Glutamatergic neuron (in vitro differentiated cells): ENCODE measurements at regions not wholly inside any gene's neighbourhood (a gene's known extent, or its start where the extent isn't known, plus 50 kb on each side); places are given as distances from the start of the nearest gene placed in this dataset.
A peak's percentile ranks its signal among the peaks of the same experiment; 100 is the strongest.

Source experiments
- DNase-seq: peaks from one replicate; pipeline ENCODE4 v3.0.0; 2022
- H3K27ac Mint-ChIP-seq: one replicate; pipeline ENCODE4 v1.8.0; 2020; ENCODE audit warnings: mild to moderate bottlenecking, mixed read lengths, inconsistent platforms; ENCODE audit not compliant: unreplicated experiment
- H3K27me3 Mint-ChIP-seq: one replicate; pipeline ENCODE4 v1.8.0; 2020; ENCODE audit warnings: mild to moderate bottlenecking, moderate library complexity, mixed read lengths, inconsistent platforms; ENCODE audit not compliant: unreplicated experiment
- H3K36me3 Mint-ChIP-seq: one replicate; pipeline ENCODE4 v1.8.0; 2020; ENCODE audit warnings: mild to moderate bottlenecking, mixed read lengths, inconsistent platforms; ENCODE audit not compliant: unreplicated experiment
- H3K4me1 Mint-ChIP-seq: one replicate; pipeline ENCODE4 v1.8.0; 2020; ENCODE audit warnings: mild to moderate bottlenecking, low read depth, mixed read lengths, inconsistent platforms; ENCODE audit not compliant: unreplicated experiment
- H3K4me3 Mint-ChIP-seq: one replicate; pipeline ENCODE4 v1.8.0; 2020; ENCODE audit warnings: mild to moderate bottlenecking, mixed read lengths, inconsistent platforms; ENCODE audit not compliant: unreplicated experiment
- H3K9me3 Mint-ChIP-seq: one replicate; pipeline ENCODE4 v1.8.0; 2020; ENCODE audit warnings: mild to moderate bottlenecking, moderate library complexity, mixed read lengths, inconsistent platforms; ENCODE audit not compliant: unreplicated experiment
- CTCF ChIP-seq: fragments of 200-600 bp; sonication (generic); IDR thresholded peaks from one replicate; pipeline ENCODE4 v1.5.0; 2021; ENCODE audit not compliant: partially characterized antibody, unreplicated experiment

- peaks cover 4% of the 10 kb centered on the region for H3K4me1 Mint-ChIP-seq
- no peaks in the 10 kb centered on the region for H3K27me3 Mint-ChIP-seq
- no peak for TF ChIP-seq CTCF
- H3K36me3 Mint-ChIP-seq = no peaks in the 10 kb centered on the region
- no peak for DNase-seq
- H3K4me3 Mint-ChIP-seq = no peak overlapping the region
- H3K9me3 Mint-ChIP-seq = no peaks in the 10 kb centered on the region
- no peak overlapping the region for H3K27ac Mint-ChIP-seq
Observed at GRCh38 chr7:10677668-10678232, 295.9 kb upstream of the PHF14 start.

GRCh38 chr7:10684606-10685005, 289.1 kb upstream of the PHF14 start:
- no peak for DNase-seq

GRCh38 chr7:10685040-10685439, 288.6 kb upstream of the PHF14 start:
- TF ChIP-seq CTCF = no peak
- DNase-seq = no peak
- H3K4me1 Mint-ChIP-seq = no peaks in the 10 kb centered on the region
- H3K9me3 Mint-ChIP-seq = no peaks in the 10 kb centered on the region
- no peaks in the 10 kb centered on the region for H3K27me3 Mint-ChIP-seq
- H3K36me3 Mint-ChIP-seq = peaks cover 16% of the 10 kb centered on the region
- H3K4me3 Mint-ChIP-seq = no peak overlapping the region
- H3K27ac Mint-ChIP-seq = peak overlapping the region; percentile 28

More at GRCh38 chr7:10684606-10685005, 289.1 kb upstream of the PHF14 start:
- no peak overlapping the region for H3K4me3 Mint-ChIP-seq
- no peaks in the 10 kb centered on the region for H3K9me3 Mint-ChIP-seq
- TF ChIP-seq CTCF = no peak
- H3K27me3 Mint-ChIP-seq = no peaks in the 10 kb centered on the region
- H3K36me3 Mint-ChIP-seq = peaks cover 15% of the 10 kb centered on the region
- no peaks in the 10 kb centered on the region for H3K4me1 Mint-ChIP-seq
- H3K27ac Mint-ChIP-seq = no peak overlapping the region

DNA sequence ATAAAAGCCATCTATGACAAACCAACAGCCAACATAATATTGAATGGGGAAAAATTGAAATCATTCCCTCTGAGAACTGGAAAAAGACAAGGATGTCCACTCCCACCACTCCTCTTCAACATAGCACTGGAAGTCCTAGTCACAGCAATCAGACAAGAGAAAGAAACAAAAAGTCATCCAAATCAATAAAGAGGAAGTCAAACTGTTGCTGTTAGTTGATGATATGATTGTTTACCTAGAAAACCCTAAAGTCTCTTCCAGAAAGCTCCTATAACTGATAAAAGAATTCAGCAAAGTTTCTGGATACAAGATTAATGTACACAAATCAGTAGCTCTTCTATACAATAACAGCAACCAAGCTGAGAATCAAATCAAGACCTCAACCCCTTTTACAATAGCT, 285.1 kb upstream of the PHF14 start:
- H3K27ac Mint-ChIP-seq = no peak overlapping the region
- no peaks in the 10 kb centered on the region for H3K27me3 Mint-ChIP-seq

More for the DNA sequence above, 285.1 kb upstream of the PHF14 start:
- DNase-seq = no peak
- no peak for TF ChIP-seq CTCF
- Mint-ChIP-seq H3K4me3 (no peak overlapping the region), H3K36me3 (peaks cover 16% of the 10 kb centered on the region), H3K4me1 (no peaks in the 10 kb centered on the region), H3K9me3 (peaks cover 3% of the 10 kb centered on the region)
